ENCODE measurements at regions not wholly inside any gene's neighbourhood (a gene's known extent, or its start where the extent isn't known, plus 50 kb on each side); places are given as distances from the start of the nearest gene placed in this dataset.

- H3K27ac ChIP-seq (ENCODE audit: low read depth, low read length): no peak overlapping the region
- H3K9ac ChIP-seq (ENCODE audit: low read length): no peak overlapping the region
- no peaks in the 10 kb centered on the region for H3K36me3 ChIP-seq (ENCODE audit: insufficient read depth, low read length)
- H3K9me3 ChIP-seq (ENCODE audit: low read length): no peaks in the 10 kb centered on the region
- no peak overlapping the region for H3K4me3 ChIP-seq (ENCODE audit: low read depth in 1 of 2, low read length in 2 of 2)
- peaks cover 0 to 4% of the 10 kb centered on the region in 2 donors for H3K27me3 ChIP-seq (ENCODE audit: control insufficient read depth in 1 of 2, insufficient read depth in 2 of 2, low read length in 2 of 2)
- H3K4me1 ChIP-seq (ENCODE audit: insufficient read depth, low read length): no peaks in the 10 kb centered on the region
Measured at GRCh38 chr1:25039229-25039628, 109.2 kb upstream of the RUNX3 start.

- Histone ChIP-seq H3K4me1 (ENCODE audit: insufficient read depth, low read length) (no peaks in the 10 kb centered on the region), H3K9ac (ENCODE audit: low read length) (no peak overlapping the region), H3K27ac (ENCODE audit: low read depth, low read length) (no peak overlapping the region), H3K36me3 (ENCODE audit: insufficient read depth, low read length) (no peaks in the 10 kb centered on the region), H3K4me3 (ENCODE audit: low read depth in 1 of 2, low read length in 2 of 2) (no peak overlapping the region), H3K9me3 (ENCODE audit: low read length) (no peaks in the 10 kb centered on the region), H3K27me3 (ENCODE audit: control insufficient read depth in 1 of 2, insufficient read depth in 2 of 2, low read length in 2 of 2) (peaks cover 0 to 4% of the 10 kb centered on the region in 2 donors)
Measured at GRCh38 chr1:25038699-25039098, 108.6 kb upstream of the RUNX3 start.

GRCh38 chr1:25037174-25038074 lies 107.3 kb upstream of the RUNX3 start:
- H3K4me3 ChIP-seq (ENCODE audit: low read depth in 1 of 2, low read length in 2 of 2): no peak overlapping the region
- H3K9me3 ChIP-seq (ENCODE audit: low read length): no peaks in the 10 kb centered on the region
- no peak overlapping the region for H3K27ac ChIP-seq (ENCODE audit: low read depth, low read length)
- H3K9ac ChIP-seq (ENCODE audit: low read length): no peak overlapping the region
- peaks cover 0 to 4% of the 10 kb centered on the region in 2 donors for H3K27me3 ChIP-seq (ENCODE audit: control insufficient read depth in 1 of 2, insufficient read depth in 2 of 2, low read length in 2 of 2)
- H3K4me1 ChIP-seq (ENCODE audit: insufficient read depth, low read length): no peaks in the 10 kb centered on the region
- no peaks in the 10 kb centered on the region for H3K36me3 ChIP-seq (ENCODE audit: insufficient read depth, low read length)

GRCh38 chr1:25036117-25036546 lies 106.1 kb upstream of the RUNX3 start:
- H3K9ac ChIP-seq (ENCODE audit: low read length): no peak overlapping the region
- no peak overlapping the region for H3K4me3 ChIP-seq (ENCODE audit: low read depth in 1 of 2, low read length in 2 of 2)
- no peaks in the 10 kb centered on the region for H3K4me1 ChIP-seq (ENCODE audit: insufficient read depth, low read length)
- no peak overlapping the region for H3K27ac ChIP-seq (ENCODE audit: low read depth, low read length)
- H3K27me3 ChIP-seq (ENCODE audit: control insufficient read depth in 1 of 2, insufficient read depth in 2 of 2, low read length in 2 of 2): peaks cover 0 to 4% of the 10 kb centered on the region in 2 donors
- no peaks in the 10 kb centered on the region for H3K36me3 ChIP-seq (ENCODE audit: insufficient read depth, low read length)
- H3K9me3 ChIP-seq (ENCODE audit: low read length): no peaks in the 10 kb centered on the region

- Histone ChIP-seq H3K36me3 (ENCODE audit: insufficient read depth, low read length) (no peaks in the 10 kb centered on the region), H3K9ac (ENCODE audit: low read length) (no peak overlapping the region), H3K27ac (ENCODE audit: low read depth, low read length) (no peak overlapping the region), H3K9me3 (ENCODE audit: low read length) (no peaks in the 10 kb centered on the region), H3K27me3 (ENCODE audit: control insufficient read depth in 1 of 2, insufficient read depth in 2 of 2, low read length in 2 of 2) (peaks cover 0 to 4% of the 10 kb centered on the region in 2 donors), H3K4me1 (ENCODE audit: insufficient read depth, low read length) (no peaks in the 10 kb centered on the region), H3K4me3 (ENCODE audit: low read depth in 1 of 2, low read length in 2 of 2) (no peak overlapping the region)
Measured at GRCh38 chr1:25035523-25036116, 105.5 kb upstream of the RUNX3 start.

GRCh38 chr1:25034736-25035522 lies 104.9 kb upstream of the RUNX3 start:
- peaks cover 0 to 4% of the 10 kb centered on the region in 2 donors for H3K27me3 ChIP-seq (ENCODE audit: control insufficient read depth in 1 of 2, insufficient read depth in 2 of 2, low read length in 2 of 2)
- H3K4me3 ChIP-seq (ENCODE audit: low read depth in 1 of 2, low read length in 2 of 2): no peak overlapping the region
- no peak overlapping the region for H3K27ac ChIP-seq (ENCODE audit: low read depth, low read length)
- H3K36me3 ChIP-seq (ENCODE audit: insufficient read depth, low read length): no peaks in the 10 kb centered on the region
- H3K4me1 ChIP-seq (ENCODE audit: insufficient read depth, low read length): no peaks in the 10 kb centered on the region
- no peak overlapping the region for H3K9ac ChIP-seq (ENCODE audit: low read length)
- no peaks in the 10 kb centered on the region for H3K9me3 ChIP-seq (ENCODE audit: low read length)

GRCh38 chr1:25033828-25034705 lies 104.0 kb upstream of the RUNX3 start:
- Histone ChIP-seq H3K9me3 (ENCODE audit: low read length) (no peaks in the 10 kb centered on the region), H3K27ac (ENCODE audit: low read depth, low read length) (no peak overlapping the region), H3K4me3 (ENCODE audit: low read depth in 1 of 2, low read length in 2 of 2) (no peak overlapping the region), H3K9ac (ENCODE audit: low read length) (no peak overlapping the region), H3K27me3 (ENCODE audit: control insufficient read depth in 1 of 2, insufficient read depth in 2 of 2, low read length in 2 of 2) (peaks cover 0 to 5% of the 10 kb centered on the region in 2 donors), H3K36me3 (ENCODE audit: insufficient read depth, low read length) (no peaks in the 10 kb centered on the region), H3K4me1 (ENCODE audit: insufficient read depth, low read length) (no peaks in the 10 kb centered on the region)

GRCh38 chr1:25033030-25033827 lies 103.2 kb upstream of the RUNX3 start:
- Histone ChIP-seq H3K27ac (ENCODE audit: low read depth, low read length) (no peak overlapping the region), H3K9me3 (ENCODE audit: low read length) (no peaks in the 10 kb centered on the region)

GRCh38 chr1:25031966-25032667 lies 102.0 kb upstream of the RUNX3 start:
- no peaks in the 10 kb centered on the region for H3K36me3 ChIP-seq (ENCODE audit: insufficient read depth, low read length)
- no peak overlapping the region for H3K9ac ChIP-seq (ENCODE audit: low read length)
- H3K27me3 ChIP-seq (ENCODE audit: control insufficient read depth in 1 of 2, insufficient read depth in 2 of 2, low read length in 2 of 2): peaks cover 0 to 5% of the 10 kb centered on the region in 2 donors
- no peak overlapping the region for H3K4me3 ChIP-seq (ENCODE audit: low read depth in 1 of 2, low read length in 2 of 2)
- no peaks in the 10 kb centered on the region for H3K4me1 ChIP-seq (ENCODE audit: insufficient read depth, low read length)
- no peaks in the 10 kb centered on the region for H3K9me3 ChIP-seq (ENCODE audit: low read length)
- H3K27ac ChIP-seq (ENCODE audit: low read depth, low read length): no peak overlapping the region

More at GRCh38 chr1:25033030-25033827, 103.2 kb upstream of the RUNX3 start:
- Histone ChIP-seq H3K4me1 (ENCODE audit: insufficient read depth, low read length) (no peaks in the 10 kb centered on the region), H3K36me3 (ENCODE audit: insufficient read depth, low read length) (no peaks in the 10 kb centered on the region), H3K4me3 (ENCODE audit: low read depth in 1 of 2, low read length in 2 of 2) (no peak overlapping the region), H3K9ac (ENCODE audit: low read length) (no peak overlapping the region), H3K27me3 (ENCODE audit: control insufficient read depth in 1 of 2, insufficient read depth in 2 of 2, low read length in 2 of 2) (peaks cover 0 to 5% of the 10 kb centered on the region in 2 donors)

- Histone ChIP-seq H3K4me3 (ENCODE audit: low read depth in 1 of 2, low read length in 2 of 2) (no peak overlapping the region), H3K36me3 (ENCODE audit: insufficient read depth, low read length) (no peaks in the 10 kb centered on the region), H3K27ac (ENCODE audit: low read depth, low read length) (no peak overlapping the region), H3K9me3 (ENCODE audit: low read length) (no peaks in the 10 kb centered on the region), H3K9ac (ENCODE audit: low read length) (no peak overlapping the region), H3K27me3 (ENCODE audit: control insufficient read depth in 1 of 2, insufficient read depth in 2 of 2, low read length in 2 of 2) (peaks cover 0 to 5% of the 10 kb centered on the region in 2 donors), H3K4me1 (ENCODE audit: insufficient read depth, low read length) (no peaks in the 10 kb centered on the region)
Measured at GRCh38 chr1:25031601-25031965, 101.5 kb upstream of the RUNX3 start.
